Right hindlimb (tissue), 1 donor: ENCODE measurements at regions not wholly inside any gene's neighbourhood (a gene's known extent, or its start where the extent isn't known, plus 50 kb on each side); places are given as distances from the start of the nearest gene placed in this dataset.

Experiments
- DNase-seq: peaks from one replicate; pipeline ENCODE4 v3.0.0-alpha.2; 2018

DNA sequence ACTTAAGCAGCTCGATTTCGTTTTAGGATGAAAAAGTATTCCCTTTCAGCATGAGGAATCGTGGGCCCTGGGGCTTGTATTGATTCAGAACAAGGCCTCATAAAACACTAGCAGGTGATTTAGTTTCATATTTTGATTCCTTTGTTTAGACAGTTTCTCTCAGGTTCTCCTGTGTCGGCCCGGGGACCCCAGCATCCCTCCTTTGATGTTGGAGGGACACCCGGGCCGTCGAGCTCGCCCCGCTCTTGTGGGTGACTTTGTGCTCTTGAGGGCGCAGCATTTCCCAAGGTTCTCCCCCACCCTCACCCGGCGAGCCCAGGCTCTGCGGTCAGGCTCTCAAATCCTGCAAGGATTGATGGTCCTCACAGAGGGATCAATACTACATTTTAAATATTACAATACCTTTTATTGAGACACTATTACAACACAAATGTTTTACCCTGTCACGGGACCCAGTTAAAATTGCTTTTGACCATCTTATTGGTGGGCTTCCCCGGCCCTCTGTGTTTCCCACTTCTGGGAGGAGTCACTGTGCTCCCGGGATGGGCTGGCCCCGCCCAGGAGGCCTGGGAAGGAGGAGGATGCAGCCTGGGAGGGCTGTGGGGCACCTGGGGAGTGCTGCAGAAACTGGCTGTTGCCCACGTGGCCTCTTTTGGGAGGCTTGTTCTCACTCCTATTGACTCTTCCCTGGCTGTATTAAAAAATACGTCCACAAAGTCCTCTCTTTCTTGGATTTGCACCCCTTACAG is 222.6 kb downstream of the INSIG2 start:
- DNase-seq: peak; percentile 46

DNA sequence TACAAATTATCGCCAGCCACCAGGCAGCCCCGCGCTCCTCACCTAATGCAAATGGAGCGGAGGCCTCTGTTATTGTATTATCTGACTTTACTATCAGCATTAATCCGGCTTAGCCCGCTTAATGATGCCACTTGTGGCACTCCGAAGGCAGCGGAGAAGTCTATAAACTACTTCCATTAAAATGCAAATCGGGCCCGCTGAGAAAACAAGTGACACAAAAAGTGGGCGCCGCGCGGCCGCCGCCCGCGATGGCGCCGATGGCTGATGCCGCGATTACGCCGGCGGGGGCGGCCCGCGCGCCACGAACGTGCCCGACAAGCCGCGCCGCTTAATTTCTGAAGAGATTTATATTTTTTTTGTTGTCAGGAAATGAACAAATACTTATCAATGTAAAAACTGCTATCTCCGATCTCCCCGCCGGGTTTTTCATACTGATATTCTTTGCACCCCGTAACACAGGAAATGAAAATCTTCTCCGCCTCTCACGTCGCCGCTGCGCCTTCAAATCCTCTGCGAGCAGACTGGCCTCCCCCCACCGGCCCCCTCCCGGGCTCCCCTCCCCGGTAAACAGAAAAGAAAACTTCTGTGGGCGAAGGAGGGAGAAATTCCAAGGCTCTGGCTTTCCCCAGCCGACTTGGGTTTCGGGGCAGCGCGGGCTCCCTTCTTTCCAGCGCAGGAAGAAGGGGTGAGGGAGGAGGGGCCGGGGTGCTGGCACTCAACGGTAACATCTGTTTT is 221.8 kb downstream of the INSIG2 start:
- peak; percentile 82 for DNase-seq

DNA sequence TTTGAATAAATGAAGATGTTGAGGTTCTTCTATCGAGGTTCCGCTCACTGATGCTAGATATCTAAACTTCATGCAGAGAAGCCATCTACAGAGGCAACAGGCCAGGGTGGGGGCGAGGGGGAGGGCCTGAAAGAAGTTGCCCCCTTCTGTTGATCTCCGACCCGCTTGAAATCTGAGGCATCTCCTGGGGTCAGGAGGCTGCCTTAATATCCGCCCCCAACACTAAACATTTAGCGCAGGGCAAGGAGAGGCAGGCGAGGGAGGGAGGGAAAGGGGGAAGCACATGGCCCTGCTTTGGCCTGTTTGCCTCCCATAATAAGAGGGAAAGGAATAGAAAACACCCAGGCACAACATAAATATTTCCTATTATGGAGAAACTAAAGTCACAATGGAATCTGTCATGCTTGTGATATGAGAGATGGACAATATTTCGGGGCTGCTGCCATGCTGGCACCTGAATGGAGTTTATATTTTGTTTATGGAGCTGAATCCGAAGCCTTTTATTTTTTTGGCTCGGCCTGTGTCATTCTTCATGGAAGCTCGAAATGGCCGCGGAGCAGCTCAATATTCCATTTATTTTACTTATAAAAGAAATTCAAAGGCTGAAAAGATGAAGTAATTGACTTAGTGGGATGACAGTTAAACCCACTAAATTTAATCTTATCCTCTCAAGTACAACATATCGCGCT is 221.1 kb downstream of the INSIG2 start:
- peak; percentile 30 for DNase-seq

DNA sequence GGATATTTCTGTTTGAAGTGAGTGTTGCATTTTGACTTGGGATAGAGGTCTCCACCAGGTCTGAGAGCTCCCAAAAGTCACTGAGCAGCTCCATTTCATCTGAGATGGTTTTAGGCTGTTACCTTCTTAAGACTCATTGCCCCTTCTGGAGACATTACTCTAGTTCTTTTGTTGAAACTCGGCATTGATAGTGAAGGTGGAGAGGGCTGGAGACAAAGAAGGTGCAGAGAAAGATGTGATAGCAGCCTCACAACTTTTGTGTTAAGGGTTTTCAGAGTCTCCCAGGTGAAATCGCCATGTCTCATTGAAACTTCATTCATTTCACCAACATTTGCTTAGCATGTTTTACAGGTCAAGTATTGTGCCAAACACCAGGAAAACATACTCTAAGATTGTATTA is 219.6 kb downstream of the INSIG2 start:
- no peak for DNase-seq

DNA sequence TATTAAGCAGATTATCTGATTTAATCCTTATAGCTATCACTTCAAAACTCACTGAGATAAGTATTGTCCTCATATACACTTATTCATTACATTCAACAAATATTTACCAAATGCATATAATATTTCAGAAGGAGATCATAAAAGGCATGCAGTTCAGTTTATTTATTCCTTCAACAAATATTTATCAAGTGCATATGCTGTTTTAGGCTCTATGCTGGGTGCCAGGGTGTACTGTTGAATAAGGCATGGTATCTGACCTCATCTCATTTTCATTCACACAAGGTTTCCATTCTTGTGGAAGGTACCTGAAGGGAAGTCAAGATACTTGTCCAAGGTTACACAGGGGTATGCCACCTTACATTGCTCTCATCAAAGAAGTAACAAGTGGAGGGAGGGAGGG is 213.0 kb downstream of the INSIG2 start:
- DNase-seq: no peak

DNA sequence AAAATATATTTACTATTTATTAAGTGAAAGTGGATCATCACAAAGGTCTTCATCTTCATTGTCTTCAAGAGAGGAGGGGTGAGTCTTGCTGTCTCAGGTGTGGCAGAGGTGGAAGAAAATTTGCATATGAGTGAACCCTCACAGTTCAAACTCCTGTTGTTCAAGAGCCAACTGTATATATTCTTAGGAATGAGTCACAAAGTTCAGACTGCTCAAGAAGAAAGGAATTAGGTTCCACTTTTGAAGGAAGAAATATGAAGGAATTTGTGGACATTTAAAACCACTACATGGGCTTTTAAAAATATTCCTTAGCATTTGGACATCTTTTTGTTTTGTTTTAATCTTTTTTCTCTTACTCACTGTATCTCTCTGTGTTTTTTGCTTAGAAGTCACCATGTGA is 212.6 kb downstream of the INSIG2 start:
- no peak for DNase-seq

DNA sequence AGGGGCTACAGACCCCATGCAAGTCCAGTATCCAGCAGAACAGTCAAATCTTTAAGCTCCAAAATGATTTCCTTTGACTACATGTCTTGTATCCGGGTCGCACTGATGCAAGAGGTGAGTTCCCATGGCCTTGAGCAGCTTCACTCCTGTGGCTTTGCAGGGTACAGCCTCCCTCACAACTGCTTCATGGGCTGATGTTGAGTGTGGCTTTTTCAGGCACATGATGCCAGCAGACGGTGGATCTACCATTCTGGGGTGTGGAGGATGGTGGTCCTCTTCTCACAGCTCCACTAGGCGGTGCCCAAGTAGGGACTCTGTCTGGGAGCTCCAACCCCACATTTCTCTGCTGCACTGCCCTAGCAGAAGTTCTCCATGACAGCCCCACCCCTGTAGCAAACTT is 208.4 kb downstream of the INSIG2 start:
- DNase-seq: no peak

DNA sequence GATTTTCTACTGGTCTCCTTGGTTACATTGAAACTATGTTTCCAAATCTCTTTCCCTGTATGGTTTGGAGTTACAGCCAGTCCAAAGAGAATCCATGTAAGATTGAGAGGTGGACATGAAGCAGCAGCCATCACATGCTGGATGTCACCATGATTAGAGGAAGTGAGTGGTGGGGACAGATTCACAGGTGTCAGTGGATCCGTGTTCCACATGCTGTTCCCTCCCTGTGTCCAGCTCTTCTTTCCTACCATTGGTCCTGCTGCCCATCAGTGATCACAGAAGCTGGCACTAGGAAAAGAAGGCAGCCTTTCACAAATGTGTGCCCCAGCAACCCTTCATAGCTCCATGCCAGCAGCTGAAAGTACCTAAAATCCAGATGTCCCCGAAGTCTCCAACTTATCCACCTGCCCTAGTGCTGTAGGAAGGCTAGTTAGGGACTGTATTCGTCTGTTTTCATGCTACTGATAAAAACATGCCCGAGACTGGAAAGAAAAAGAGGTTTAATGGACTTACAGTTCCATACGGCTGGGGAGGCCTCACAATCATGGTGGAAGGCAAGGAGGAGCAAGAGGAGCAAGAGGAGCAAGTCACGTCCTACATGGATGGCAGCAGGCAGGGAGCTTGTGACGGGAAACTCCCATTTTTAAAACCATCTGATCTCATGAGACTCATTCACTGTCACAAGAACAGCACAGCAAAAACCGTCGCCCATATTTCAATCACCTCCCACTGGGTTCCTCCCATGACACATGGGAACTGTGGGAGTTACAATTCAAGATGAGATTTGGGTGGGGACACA is 207.5 kb downstream of the INSIG2 start:
- no peak for DNase-seq

DNA sequence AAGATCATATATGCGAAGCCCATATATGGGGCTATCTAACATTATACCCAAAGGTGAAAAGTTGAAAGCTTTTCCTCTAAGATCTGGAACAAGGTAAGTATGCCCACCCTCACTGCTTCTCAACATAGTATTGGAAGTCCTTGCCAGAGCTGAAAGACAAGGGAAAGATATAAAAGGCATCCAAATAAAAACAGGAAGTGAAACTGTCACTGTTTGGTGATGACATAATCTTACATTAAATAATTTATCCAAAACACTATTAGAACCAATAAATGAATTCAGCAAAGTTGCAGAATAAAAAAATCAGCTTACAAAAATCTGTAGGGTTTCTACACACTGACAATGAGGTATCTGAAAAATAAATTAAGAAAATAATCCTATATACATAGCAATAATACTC is 205.8 kb downstream of the INSIG2 start:
- DNase-seq: no peak

DNA sequence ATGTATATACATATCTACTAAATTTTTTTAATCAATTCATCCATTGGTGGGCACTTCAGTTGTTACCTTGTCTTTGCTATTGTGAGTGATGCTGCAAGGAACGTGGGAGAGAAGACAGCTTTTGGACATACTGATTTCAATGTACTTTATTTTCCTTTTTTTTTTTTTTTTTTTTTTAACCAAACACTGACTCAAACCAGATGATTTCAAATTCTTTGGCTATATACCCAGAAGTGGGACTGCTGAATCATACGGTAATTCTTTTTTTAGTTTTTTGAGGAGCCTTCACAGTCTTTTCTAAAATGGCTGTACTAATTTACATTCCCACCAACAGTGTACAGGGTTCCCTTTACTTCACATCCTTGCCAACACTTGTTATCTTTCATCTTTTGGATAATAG is 204.7 kb downstream of the INSIG2 start:
- no peak for DNase-seq

DNA sequence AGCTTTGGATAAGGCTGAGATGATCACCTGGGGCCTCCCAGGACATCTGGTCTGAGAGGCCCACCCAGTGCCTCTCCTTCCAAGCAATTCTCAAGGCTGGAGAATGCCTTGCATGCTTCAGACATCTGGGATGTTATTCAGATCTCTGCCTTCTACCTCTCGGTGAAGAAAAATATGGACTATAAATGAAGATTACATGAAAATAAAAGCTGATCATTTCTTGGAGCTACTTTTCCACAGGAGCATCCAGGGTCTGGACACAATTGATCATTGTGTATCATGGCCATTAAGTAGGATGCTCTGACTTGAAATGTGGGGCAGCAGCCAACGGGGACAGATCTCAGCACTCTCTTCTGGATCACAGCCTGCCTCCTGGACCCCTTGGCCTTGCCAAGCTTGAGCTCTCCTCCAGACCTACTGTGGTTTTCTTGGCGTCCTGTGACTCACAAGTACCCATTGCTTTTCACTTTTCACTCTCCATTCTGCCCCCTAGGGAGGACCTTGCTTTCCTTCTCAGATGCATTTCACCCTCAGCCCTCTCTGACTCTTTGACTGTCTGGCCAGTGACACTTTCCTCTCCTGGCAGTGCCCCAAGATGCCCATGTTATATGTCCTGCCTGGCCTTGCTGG is 203.1 kb downstream of the INSIG2 start:
- DNase-seq: no peak

DNA sequence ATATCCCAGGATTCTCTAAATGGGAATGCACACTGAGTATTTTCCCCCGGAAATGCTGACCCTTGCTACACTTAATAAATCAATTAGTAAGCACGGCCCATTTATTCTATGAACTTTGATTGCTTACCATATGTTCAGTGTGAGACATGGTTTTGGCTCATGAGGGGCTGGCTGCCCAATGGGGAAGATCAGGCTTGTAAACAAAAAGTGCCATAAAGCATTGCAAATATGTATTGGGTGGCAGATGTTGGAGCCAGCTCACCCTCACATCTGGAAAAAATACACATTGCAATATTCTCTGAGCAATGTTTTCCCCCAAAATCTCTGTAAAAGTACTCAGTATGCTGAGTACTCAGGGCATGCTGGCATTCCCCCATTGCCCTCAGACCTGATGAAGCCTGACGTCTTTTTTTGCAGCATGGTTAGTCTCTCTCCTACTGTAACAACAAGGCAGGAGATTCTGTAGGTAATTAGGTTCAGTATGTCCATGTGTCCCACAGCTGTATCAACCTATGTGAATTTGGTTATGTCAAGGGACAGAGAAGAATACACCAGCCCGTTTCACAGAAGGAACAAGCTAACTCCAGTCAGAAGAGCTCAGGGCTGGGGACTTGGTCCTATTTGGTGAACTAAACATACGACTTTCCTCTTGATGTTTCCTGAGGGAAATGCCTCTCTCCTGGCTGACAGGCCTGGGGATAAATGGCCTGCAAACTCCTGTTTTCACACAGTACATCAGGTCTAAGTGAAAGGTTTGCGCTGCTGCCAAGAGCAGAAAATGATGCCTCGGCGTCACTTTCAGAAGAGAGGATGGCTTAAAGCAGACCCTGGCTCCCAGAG is 202.4 kb downstream of the INSIG2 start:
- DNase-seq: peak; percentile 51

DNA sequence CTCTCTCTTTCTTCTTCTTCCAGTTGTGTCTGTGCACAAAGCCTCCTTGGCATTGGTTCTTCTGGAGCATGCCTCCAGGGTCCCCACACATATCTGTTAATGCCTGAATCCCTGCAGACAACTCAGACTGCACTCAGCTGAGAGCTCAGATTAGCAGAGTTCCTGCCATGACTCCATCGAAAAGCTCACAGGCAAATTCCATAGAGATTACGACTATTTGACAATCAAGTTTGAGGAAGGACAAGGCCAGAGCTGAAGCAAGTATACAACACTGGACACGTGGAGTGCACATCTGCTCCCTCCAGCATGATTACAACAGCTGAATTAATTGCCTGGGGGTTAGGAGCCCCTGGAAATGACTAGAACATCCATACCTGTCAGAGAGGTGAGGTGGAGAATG is 190.7 kb downstream of the INSIG2 start:
- DNase-seq: no peak

DNA sequence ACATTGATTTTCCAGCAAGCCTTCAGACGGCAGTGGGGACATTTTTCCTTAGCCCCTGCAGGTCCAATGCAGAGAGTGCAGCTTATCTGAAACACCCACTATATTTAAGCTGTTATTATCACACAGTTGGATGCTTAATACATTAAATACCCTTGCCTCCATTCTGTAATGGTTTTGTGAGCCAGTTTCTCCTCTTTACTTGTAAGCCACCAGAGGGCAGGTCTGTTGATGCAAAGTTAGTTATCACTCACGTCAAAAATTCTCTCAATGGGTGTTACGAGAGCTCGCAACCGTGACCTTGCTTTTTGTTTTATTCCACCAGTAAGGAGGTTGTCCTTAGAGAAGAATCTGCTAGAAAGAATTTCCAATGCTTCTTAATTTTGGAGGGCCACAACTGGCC is 189.8 kb downstream of the INSIG2 start:
- no peak for DNase-seq

DNA sequence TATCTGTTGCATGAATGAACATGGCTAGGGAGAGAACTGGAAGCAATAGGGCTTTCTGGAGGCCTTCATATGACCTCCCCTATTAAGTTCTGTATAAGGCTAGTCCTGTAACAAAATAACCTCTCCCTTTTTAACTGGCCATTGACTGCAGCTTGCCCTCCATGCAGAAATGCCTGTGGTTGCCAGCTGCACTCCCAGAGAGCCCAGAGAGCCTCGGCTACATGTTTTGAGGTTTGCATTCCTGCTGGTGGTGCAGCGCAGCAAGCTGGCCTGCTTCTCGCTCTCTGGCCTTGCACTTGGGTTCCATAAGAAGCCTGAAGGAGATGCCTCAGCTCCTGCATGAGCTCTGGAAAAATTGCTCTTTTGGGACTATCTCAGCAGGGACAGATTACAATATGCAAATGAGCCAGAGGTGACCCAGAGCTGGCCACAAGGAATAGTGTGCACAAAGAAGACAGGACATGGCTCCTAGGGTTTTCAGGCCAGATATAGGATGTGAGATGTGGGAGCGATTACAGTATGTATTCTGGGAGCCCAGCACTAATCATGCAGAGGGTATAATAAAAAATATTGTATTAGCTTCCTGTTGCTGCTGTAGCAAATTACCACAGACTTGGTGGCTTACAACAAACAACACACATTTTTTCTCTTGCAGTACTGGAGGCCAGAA is 186.7 kb downstream of the INSIG2 start:
- DNase-seq: no peak

DNA sequence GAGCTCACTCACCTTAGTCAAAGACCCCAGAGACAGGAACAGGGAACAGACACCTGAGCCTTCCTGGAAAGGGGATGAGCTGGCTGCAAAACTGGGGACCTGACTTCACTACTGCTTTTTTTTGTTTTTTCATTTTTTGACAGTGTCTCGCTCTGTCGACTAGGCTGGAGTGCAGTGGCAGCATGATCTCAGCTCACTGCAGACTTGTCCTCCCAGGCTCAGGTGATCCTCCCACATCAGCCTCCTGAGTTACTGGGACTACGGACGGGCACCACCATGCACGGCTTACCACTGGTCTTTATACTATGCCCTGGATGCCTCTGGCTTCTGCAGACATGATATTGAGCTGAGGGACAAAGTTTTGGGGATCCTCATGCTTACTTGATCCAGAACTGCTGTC is 184.1 kb downstream of the INSIG2 start:
- no peak for DNase-seq

DNA sequence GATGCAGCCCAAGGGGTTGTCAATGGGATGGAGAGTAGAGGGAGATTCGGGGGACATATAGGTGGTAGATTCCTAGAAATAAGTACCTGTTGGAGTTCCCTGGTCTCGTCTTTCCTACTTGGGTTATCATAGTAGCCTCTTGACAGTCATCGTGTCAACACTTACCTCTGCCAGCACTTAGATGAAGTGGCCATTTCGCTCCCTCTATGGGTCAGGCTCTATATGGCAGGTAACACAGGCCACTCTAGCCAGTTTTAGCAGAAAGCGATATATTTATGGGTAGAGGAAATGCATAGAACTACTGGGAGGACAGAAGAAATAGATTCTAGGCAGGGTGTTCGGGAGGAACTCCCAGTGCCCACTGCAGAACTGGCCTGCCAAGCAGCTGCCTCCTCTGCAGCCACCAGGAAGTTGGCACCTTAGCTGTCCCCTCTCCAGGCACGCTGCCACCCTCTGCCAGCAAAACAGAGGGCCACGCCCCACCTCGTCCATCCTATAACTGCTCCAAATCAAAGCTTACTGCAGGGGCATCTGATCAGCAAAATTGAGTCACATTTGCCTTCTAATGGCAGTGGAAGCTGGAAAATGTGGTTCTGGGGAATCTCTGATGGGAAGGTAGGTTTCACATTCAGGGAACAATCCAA is 181.3 kb downstream of the INSIG2 start:
- no peak for DNase-seq

DNA sequence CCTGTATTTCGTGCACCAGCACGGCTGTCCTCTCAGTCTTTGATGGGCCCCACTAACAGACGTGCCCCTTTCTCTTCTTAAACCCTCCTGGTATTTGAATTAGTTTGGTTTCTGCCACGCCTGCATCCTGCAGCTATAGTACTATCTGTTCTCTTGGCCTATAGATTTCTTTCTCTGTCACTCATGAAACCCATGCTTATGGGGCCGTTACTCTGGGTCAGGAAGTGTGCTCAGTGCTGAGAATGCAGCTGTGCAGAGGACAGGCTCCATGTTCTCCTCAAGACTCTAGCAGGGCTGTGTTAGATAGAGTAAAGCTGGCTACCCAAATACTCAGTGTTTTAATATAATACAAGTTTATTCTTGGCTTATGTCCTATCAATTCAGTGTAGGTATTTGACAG is 180.0 kb downstream of the INSIG2 start:
- DNase-seq: no peak

DNA sequence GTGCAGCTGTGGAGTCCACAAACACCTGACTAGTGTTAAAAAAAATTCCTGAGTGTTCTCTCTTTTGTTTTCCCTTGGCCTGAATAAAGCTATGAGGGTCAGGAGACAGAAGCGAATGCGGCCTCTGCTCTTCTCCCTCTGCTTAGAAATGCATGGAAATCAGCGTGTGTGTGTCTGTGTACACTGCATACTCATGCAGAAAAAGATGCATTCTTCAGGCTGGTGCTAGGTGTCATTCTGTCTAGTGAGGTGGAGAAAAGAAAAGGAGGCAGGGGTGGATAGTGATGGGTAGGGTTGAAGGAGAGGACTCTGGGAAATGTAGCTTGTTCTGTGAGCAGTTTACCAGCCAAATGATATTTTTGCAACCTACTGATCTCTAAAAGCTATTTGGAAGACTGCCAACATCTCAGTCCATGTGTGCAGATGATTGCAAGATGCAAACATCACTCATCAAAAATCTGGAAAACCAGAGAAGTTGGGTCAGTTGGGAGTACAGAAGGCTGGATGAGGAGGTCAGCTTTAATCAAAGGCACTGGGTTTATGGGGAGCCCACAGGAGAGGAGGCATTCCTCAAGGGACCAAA is 177.7 kb downstream of the INSIG2 start:
- DNase-seq: no peak
